HG03520 (cell line): ENCODE measurements at regions not wholly inside any gene's neighbourhood (a gene's known extent, or its start where the extent isn't known, plus 50 kb on each side); places are given as distances from the start of the nearest gene placed in this dataset.

Experiments
- ATAC-seq: cut with Tn5 transposase; IDR thresholded peaks from one replicate; pipeline ENCODE4 v1.9.1; 2021; ENCODE audit warnings: mild to moderate bottlenecking, moderate library complexity; ENCODE audit not compliant: unreplicated experiment

DNA sequence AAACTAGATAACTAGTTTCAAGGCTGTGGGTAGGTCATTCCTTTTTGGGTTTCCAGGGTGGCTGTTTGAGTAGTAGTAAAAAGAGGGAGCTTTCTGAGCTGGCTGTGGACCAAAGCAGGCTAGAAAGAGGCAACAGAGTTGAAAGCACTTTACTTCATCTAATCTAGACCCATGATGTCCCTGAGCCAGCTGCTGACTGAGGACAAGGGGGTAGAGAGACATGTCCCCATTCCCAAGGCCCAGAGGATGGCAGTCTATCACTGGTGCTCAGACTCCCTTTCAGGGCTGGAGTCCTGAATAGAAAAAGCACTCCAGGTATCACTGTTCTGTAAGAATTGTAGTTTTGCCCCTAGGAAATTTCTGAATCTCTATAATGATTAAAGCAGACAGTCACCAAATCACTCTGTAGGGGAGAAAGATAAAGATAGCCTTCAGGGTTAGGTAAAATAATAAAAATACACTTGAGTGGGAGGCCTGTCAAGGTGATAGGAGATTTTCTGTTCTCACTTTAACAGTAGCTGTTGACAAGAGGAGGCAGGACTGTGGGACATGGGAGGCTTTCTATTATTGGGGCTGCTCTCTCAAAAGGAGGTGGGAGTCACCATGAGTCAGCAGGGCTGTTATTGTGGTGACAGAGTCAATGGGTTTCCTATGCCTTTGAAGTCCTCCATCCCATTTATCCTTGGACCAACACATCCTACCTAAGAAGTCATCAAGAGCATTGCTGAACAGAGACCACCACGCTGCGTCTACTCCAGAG, 190.2 kb upstream of the MPHOSPH6 start:
- no peak for ATAC-seq

DNA sequence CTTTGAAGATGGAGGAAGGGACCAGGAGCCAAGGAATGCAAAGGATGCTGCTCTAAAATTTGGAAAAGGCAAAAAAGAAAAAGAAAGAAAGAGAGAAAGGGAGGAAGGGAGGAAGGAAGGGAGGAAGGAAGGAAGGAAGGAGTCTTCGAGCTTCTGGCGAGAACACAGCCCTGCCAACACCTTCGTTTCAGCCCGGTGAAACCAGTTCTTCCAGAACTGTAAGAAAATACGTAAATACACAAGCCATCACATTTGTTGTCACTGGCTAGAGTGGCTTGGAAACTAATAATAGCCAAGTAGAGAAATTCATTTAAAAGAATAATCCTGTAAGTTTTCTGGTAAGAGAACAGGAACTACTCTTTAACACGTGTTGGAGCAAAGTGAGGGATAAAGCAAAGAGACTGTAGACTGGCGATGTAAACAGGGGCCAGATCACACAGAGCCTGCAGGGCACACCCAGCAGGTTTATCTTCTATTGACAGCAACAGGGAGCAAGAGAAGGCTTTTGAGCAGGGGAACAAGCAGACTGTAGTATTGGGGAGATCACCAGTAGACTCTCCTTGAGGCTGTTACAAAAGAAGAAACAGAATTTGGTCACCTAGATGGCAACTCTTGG, 188.7 kb upstream of the MPHOSPH6 start:
- ATAC-seq = no peak

DNA sequence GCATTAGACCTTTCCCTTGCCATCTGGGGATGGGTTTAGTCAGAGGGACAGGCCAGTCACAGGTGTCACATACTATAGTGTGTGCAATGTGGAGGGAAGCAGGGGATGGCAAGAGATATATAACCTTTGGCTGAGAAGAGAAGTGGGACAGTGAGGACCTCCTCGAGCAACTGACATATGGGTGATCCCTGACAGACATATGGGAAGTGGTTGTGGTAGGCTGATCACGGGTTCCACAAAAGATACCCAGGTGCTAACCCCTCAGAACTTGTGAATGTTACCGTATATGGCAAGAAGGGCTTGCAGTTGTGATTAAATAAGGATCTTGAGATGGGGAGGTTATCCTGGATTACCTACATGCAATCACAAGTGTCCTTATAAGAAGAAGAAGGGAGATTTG, 188.1 kb upstream of the MPHOSPH6 start:
- no peak for ATAC-seq

- no peak for ATAC-seq
These were observed 187.2 kb upstream of the MPHOSPH6 start for GRCh38 chr16:82357237-82357636.

- ATAC-seq = no peak
These were observed 180.5 kb upstream of the MPHOSPH6 start for GRCh38 chr16:82350560-82350959.

DNA sequence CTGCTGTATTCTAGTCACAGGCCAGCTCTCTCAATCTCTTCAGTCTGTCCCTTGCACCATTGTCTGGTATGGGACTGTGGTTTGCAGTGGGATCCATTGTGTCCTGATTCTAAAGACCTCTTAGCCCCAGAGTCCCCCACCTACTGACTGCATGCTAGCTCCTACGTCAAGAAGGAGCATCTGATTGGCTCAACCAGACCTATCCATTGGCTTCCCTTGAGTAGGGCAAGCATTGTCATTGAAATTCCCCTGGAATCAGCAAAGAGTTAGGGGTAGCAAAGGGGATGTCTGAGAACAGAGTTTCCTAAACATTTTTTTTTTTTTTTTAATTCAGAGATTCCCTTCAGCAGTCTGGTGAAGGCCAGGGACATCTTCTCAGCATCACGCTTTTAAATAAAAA, 175.3 kb upstream of the MPHOSPH6 start:
- ATAC-seq = no peak

GRCh38 chr16:82344157-82344556, 174.1 kb upstream of the MPHOSPH6 start:
- no peak for ATAC-seq

- no peak for ATAC-seq
These were observed 171.2 kb upstream of the MPHOSPH6 start for GRCh38 chr16:82341146-82341669.

DNA sequence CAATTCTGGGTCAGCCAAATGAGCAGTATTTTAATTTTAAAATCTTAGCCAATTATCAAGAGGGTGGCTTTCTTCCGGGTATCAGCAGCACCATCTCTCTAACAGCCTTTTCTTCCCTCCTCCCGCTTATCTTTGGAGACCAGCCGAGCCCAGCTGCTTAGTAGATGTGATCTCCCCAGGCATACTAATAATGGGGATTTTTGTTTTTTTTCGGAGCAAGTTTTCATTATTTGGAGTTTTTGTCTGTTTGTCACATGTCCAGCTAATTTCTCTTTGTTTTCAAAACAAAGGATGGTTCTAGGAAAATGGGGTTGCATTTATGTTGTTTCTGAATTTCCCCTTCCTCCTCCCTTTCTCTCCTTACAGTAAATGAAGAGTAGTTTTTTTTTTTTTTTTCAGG, 170.5 kb upstream of the MPHOSPH6 start:
- no peak for ATAC-seq

DNA sequence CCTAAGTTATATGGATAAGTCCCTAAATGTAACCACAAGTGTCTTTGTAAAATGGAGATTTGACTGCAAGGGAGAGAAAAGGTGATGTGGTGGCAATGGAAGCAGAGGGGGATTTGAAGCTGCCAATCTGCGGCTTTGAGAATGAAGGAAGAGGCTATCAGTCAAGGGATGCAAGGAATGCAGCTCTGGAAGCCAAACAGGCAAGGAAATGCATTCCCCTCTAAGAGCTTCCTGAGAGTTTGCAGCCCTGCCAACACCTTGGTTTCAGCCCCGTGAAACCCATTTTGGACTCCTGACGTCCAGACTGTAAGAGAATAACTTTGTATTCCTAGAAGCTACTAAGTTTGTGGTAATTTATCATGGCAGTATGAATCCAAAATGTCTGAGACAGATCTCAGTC, 167.3 kb upstream of the MPHOSPH6 start:
- no peak for ATAC-seq

GRCh38 chr16:82331974-82332750, 162.1 kb upstream of the MPHOSPH6 start:
- ATAC-seq = no peak

DNA sequence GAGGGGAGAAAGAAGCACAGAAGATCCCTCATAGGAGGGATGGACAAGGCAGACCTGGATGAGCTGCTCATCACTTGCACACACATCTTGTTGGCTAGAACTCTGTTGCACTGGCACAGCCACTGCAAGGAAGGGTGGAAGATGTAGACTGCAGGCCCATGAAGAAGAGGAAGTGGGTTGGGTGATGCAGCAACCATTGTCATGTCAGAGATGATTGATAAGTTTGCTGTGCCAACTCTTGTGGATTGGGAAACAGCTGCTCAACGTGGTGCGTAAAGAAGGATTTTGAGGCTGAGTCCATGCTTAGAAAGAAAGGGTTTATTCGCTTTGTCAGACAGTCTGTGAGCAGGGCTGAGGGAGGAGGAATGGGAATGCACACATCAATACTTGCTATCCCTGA, 161.4 kb upstream of the MPHOSPH6 start:
- ATAC-seq = no peak

DNA sequence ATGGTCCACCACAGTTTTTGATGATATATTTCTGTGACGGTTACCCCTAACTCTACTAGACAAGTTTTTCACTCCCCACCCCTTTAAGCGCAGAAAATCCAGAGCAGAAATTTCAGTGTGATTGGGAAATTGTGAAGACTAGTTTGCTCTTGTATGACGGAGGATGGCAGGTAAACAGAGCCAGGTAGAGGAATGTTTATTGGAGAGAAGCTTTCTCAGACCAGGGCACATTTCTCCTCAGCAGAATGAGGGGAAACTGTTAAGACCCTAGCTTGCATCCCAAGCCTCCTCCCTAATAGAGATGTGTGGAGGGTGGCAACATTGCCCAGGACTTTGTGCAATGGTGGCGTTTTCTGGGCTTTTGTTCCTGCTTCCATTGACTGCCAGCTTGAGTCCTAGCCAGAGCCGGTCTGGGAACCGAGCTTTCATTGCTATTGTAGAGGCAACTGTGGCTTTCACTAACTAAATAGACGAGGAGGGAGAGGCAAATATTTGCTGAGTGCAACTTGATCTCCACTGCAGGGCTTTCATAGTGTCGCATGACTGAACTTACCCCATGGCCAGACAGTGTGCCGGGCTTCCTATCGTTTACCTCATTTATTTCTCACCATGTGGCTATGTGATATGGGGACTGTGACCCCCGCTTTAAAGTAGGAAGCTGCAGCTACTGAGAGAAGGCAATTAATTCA, 159.6 kb upstream of the MPHOSPH6 start:
- ATAC-seq = no peak

- no peak for ATAC-seq
These were observed 159.0 kb upstream of the MPHOSPH6 start for GRCh38 chr16:82328881-82329469.

DNA sequence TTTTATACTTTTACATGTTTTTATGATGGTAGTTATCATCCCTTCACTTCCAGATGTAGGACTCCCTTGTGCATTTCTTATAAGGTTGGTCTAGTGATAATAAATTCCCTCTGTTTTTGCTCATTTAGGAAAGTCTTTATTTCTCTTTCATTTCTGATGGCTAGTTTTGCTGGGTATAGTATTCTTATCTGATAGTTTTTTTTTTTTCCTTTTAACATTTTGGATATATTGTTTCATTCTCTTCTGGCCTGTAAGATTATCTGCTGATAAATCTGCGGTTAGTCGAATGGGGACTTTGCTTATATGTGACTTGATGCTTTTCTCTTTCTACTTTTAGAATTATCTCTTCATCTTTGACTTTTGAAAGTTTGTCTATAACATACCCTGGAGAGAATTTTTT, 153.1 kb upstream of the MPHOSPH6 start:
- ATAC-seq = no peak

- ATAC-seq = no peak
These were observed 152.2 kb upstream of the MPHOSPH6 start for GRCh38 chr16:82322177-82322576.

GRCh38 chr16:82319038-82319437, 149.0 kb upstream of the MPHOSPH6 start:
- no peak for ATAC-seq

DNA sequence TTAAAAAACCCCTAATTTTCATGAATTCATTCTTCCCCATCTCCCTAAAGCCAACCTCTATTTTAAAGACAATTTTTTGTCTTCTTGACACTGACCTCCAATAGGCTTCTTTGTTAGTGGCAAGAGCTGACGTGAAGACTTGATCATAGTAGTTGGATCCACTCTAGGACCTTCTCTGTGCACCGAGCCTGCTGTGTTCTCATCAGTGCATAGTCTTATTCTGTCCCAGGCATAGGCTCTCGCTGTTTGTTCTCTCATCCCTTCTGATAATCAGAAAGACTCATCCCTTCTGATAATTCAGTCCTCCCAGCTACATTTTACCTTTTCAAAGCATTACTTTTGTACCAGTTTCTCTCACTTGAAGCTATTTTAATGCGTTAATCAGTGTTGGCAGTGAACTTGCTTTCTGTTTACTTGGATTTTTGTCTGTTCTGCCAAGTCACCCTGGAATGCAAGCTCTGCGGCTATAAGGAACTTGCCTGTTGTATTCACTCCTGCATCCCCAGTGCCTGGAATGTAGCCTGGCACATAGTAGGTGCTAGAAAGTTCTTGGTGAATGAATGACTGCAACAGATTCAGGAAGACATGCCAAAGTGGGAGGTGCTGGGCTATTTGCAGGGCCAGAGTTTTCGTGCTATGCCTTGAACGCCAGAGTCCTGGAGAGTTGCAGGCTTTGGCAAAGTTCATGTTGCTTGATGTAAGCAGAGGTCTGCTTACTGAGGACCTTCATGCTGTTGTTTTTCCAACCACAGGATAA, 147.6 kb upstream of the MPHOSPH6 start:
- ATAC-seq = no peak

DNA sequence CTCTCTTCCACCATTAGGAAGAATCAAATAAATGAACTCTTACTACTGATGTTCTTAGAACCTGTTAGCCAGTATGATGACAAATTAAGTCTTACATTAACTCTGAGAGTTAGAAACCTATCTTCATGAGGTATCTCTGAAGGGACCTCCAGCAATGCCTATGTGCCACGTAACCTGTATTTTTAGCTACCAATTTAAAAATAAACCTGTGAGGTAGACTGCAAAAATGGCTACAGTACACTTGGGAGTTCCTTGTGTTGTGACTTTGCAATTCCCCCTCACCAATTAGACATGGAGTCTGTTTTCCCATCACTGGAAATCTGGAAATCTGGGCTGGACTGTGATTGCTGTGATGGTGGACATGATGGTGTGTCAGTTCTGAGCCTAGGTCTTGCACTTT, 143.7 kb upstream of the MPHOSPH6 start:
- no peak for ATAC-seq

- no peak for ATAC-seq
These were observed 141.5 kb upstream of the MPHOSPH6 start for GRCh38 chr16:82311528-82311927.
